ENCODE measurements at regions not wholly inside any gene's neighbourhood (a gene's known extent, or its start where the extent isn't known, plus 50 kb on each side); places are given as distances from the start of the nearest gene placed in this dataset.
A peak's percentile ranks its signal among the peaks of the same experiment; 100 is the strongest.
"Not testable (repeated sequence)": the region's sequence is repeated elsewhere in the genome, so short reads cannot be mapped to it uniquely, and the experiment has no call there.

GRCh38 chr5:94086635-94087034 is 345.2 kb upstream of the POU5F2 start:
- H3K4me1 ChIP-seq (replicated peaks in 1 of 4; ENCODE audit: control insufficient read depth in 3 of 4, insufficient read depth in 4 of 4, low read length in 3 of 4); H2BK12ac ChIP-seq (ENCODE audit: low read depth, low read length); H3K27ac ChIP-seq (ENCODE audit: low read depth, low read length); H3K23ac ChIP-seq (ENCODE audit: insufficient read length); POLR2A ChIA-PET (ENCODE audit: partially characterized antibody); H3K27me3 ChIP-seq (replicated peaks in 1 of 4; ENCODE audit: control insufficient read depth in 3 of 4, extremely low read depth in 1 of 4, insufficient read depth in 3 of 4, low read length in 3 of 4); H3K36me3 ChIP-seq (ENCODE audit: control insufficient read depth in 2 of 4, insufficient read depth in 4 of 4, low read length in 3 of 4); FAIRE-seq; H4K8ac ChIP-seq (ENCODE audit: extremely low read depth, insufficient read depth, low read length); H3K23me2 ChIP-seq (ENCODE audit: low read depth, low read length); H4K91ac ChIP-seq (replicated peaks; ENCODE audit: insufficient read length, low read length); H3K18ac ChIP-seq (ENCODE audit: extremely low read depth, low read length); H4K5ac ChIP-seq (ENCODE audit: insufficient read length, low read depth, low read length); H3K79me1 ChIP-seq (ENCODE audit: low read depth, low read length); H2BK5ac ChIP-seq (ENCODE audit: low read depth, low read length); H3K4me2 ChIP-seq (ENCODE audit: insufficient read depth in 1 of 2, low read depth in 2 of 2, low read length in 2 of 2); H2AK5ac ChIP-seq (ENCODE audit: low read depth, low read length); H4K20me1 ChIP-seq (replicated peaks in 1 of 2; ENCODE audit: control insufficient read depth in 1 of 2, insufficient read depth in 2 of 2, low read length in 2 of 2); H3K9ac ChIP-seq (replicated peaks in 1 of 4; ENCODE audit: extremely low read depth in 1 of 4, low read depth in 3 of 4, low read length in 3 of 4); H3K14ac ChIP-seq (ENCODE audit: insufficient read length); H3K56ac ChIP-seq (replicated peaks; ENCODE audit: insufficient read length, low read depth, low read length); H3K4ac ChIP-seq (replicated peaks; ENCODE audit: insufficient read length, low read depth, low read length); H3K9me3 ChIP-seq (ENCODE audit: insufficient read depth in 2 of 2, low read depth in 1 of 2, low read length in 1 of 2); H3K4me3 ChIP-seq (ENCODE audit: extremely low read depth in 1 of 4, insufficient read depth in 2 of 4, low read depth in 3 of 4, low read length in 4 of 4); H3K79me2 ChIP-seq (ENCODE audit: control insufficient read depth in 1 of 2, insufficient read depth in 2 of 2, low read length in 2 of 2); H2BK20ac ChIP-seq (ENCODE audit: low read length); H2BK120ac ChIP-seq (replicated peaks; ENCODE audit: low read depth, low read length); H2BK15ac ChIP-seq (ENCODE audit: low read length); H2AFZ ChIP-seq (ENCODE audit: low read length): not testable (repeated sequence)
- CTCF ChIA-PET (ENCODE audit: partially characterized antibody) = interaction anchor here (0.5 to 2.9 kb wide), 29 partner anchors 9 to 606 kb away, joined by 3 to 14 read pairs (median 4); no protein-coding TSS in a partner anchor
- TF ChIP-seq CTCF (IDR thresholded peaks at IDR 0.05; ENCODE audit: control extremely low read depth in 1 of 3, insufficient read depth in 1 of 3, low read depth in 1 of 3, low read length in 3 of 3) = peak; percentile 32 to 44 (median 34); a peak in 3 of 4 replicates
- peak; percentile 57 to 62 for TF ChIP-seq RAD21 (IDR thresholded peaks at IDR 0.05 in 1 of 2, conservative IDR thresholded peaks at IDR 0.05 in 1 of 2; ENCODE audit: low read depth in 2 of 2, low read length in 2 of 2)
- peak in 1 of 2 experiments; percentile 51 for DNase-seq (ENCODE audit: low read depth in 1 of 2, low spot score in 2 of 2)
- 82% methylated on average over 8 of the region's 8 CpGs; no CpG with 5 or more reads in 1 of the 2 experiments for WGBS, 2 experiments (ENCODE audit: extremely low coverage in 1 of 2, insufficient coverage in 1 of 2, insufficient read length in 1 of 2, insufficient replicate concordance in 2 of 2, low coverage in 1 of 2, low lambda C conversion rate in 2 of 2, missing lambda C conversion rate in 1 of 2)

All from H1 (cell line).